Tibial nerve (tissue), 4 donors: ENCODE measurements at regions not wholly inside any gene's neighbourhood (a gene's known extent, or its start where the extent isn't known, plus 50 kb on each side); places are given as distances from the start of the nearest gene placed in this dataset.
A peak's percentile ranks its signal among the peaks of the same experiment; 100 is the strongest.

Source experiments
- DNase-seq, 2 donors: peaks; one replicate each; pipeline ENCODE4 v3.0.0-alpha.2; 2019; ENCODE audit warnings: low spot score in 2 of 2
- H3K27ac ChIP-seq, 4 donors: fragments of 200-600 bp; sonication (generic) in 3 of 4; one replicate each; pipeline ENCODE4 v1.5.1; 2017 to 2019; ENCODE audit warnings: mild to moderate bottlenecking in 1 of 4
- H3K27me3 ChIP-seq, 2 donors: fragments of 200-600 bp; sonication (generic) in 1 of 2; one replicate each; pipeline versions ENCODE4 v1.5.1 to v1.6.0; 2017 to 2019
- H3K36me3 ChIP-seq, 3 donors: fragments of 200-600 bp; sonication (generic); one replicate each; pipeline ENCODE4 v1.5.1; 2018 to 2019
- H3K4me1 ChIP-seq, 4 donors: fragments of 200-600 bp; sonication (generic) in 3 of 4; one replicate each; pipeline ENCODE4 v1.5.1; 2017 to 2019
- H3K4me3 ChIP-seq, 4 donors: fragments of 200-600 bp; sonication (generic) in 3 of 4; one replicate each; pipeline ENCODE4 v1.5.1; 2017 to 2019; ENCODE audit warnings: mild to moderate bottlenecking in 1 of 4, moderate library complexity in 1 of 4
- H3K9me3 ChIP-seq, 4 donors: fragments of 200-600 bp; sonication (generic) in 3 of 4; one replicate each; pipeline ENCODE4 v1.5.1; 2017 to 2019
- EP300 ChIP-seq, 2 donors: sonication (generic); formaldehyde crosslinking; IDR thresholded peaks; one replicate each; pipeline ENCODE4 v1.6.1; 2017; ENCODE audit warnings: antibody characterized with exemption in 2 of 2, mild to moderate bottlenecking in 1 of 2
- POLR2A ChIP-seq, 2 donors: fragments of 450-650 bp; IDR thresholded peaks; one replicate each; pipeline ENCODE4 v1.6.1; 2017; ENCODE audit warnings: antibody characterized with exemption in 2 of 2, mild to moderate bottlenecking in 2 of 2, moderate library complexity in 2 of 2
- WGBS, 2 donors: methylation state at CpG; one replicate each; pipeline ENCODE4 v1.1.5; 2018; 5-methylcytosine and 5-hydroxymethylcytosine counted together
- TF ChIP-seq, protein P1 (sequence below), 5 experiments: fragments of 200-600 bp in 3 of 5; fragments of 450-650 bp in 2 of 5; sonication (generic) in 3 of 5; IDR thresholded peaks; one replicate each; pipeline ENCODE4 v1.5.1; 2016 to 2019; ENCODE audit warnings: antibody characterized with exemption in 5 of 5, mild to moderate bottlenecking in 3 of 5, moderate library complexity in 2 of 5

DNA sequence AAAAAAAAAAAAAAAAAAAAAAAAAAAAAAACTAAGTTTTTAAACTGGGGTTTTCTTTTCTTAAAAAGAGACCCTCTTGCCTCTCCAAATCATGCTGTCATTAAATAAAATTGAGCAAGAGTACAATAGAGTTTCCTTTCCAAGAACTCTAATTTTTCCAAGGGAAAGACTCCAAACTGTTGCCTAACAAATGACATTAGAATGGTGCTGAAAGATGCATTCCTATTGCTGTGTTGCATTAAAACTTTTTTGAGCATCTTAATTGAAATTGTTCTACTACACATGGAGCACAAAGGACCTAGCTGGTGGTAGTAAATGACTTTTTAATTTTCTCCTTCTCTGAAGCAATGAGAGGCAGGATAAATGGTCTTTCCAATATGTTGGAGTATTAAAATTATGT is 469.1 kb upstream of the ARHGEF26 start:
- no peak for DNase-seq
- Histone ChIP-seq H3K36me3 (no peaks in the 10 kb centered on the region), H3K4me1 (no peaks in the 10 kb centered on the region), H3K27me3 (no peaks in the 10 kb centered on the region), H3K9me3 (no peaks in the 10 kb centered on the region), H3K27ac (no peak overlapping the region), H3K4me3 (no peak overlapping the region)
- TF ChIP-seq, protein P1, sequence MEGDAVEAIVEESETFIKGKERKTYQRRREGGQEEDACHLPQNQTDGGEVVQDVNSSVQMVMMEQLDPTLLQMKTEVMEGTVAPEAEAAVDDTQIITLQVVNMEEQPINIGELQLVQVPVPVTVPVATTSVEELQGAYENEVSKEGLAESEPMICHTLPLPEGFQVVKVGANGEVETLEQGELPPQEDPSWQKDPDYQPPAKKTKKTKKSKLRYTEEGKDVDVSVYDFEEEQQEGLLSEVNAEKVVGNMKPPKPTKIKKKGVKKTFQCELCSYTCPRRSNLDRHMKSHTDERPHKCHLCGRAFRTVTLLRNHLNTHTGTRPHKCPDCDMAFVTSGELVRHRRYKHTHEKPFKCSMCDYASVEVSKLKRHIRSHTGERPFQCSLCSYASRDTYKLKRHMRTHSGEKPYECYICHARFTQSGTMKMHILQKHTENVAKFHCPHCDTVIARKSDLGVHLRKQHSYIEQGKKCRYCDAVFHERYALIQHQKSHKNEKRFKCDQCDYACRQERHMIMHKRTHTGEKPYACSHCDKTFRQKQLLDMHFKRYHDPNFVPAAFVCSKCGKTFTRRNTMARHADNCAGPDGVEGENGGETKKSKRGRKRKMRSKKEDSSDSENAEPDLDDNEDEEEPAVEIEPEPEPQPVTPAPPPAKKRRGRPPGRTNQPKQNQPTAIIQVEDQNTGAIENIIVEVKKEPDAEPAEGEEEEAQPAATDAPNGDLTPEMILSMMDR (IDR thresholded peaks at IDR 0.05): no peak
- peak in 1 of 2 donors; percentile 28 for TF ChIP-seq EP300 (IDR thresholded peaks at IDR 0.05)

DNA sequence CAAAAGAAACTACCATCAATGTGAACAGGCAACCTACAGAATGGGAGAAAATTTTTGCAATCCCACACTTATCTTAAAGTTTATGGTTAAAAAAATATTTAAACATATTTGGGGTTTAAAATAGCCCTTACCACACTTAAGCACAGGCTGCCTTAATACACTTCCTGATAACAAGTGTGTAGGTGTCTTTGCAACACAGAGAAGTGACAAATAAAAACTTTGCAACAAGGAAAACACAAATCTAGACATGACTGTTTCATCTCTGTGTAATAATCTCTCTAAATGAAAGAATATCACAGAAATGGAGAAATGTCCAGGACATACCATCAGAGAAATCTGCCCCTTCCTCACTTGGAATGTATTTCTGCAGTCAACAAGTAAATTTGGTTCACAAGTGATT is 464.1 kb upstream of the ARHGEF26 start:
- TF ChIP-seq, protein P1 (IDR thresholded peaks at IDR 0.05): no peak
- TF ChIP-seq EP300 (IDR thresholded peaks at IDR 0.05) (no peak), POLR2A (IDR thresholded peaks at IDR 0.05) (no peak)
- no peaks in the 10 kb centered on the region for H3K36me3 ChIP-seq
- no peaks in the 10 kb centered on the region for H3K27me3 ChIP-seq
- H3K27ac ChIP-seq: no peak overlapping the region
- DNase-seq: no peak
- no peaks in the 10 kb centered on the region for H3K4me1 ChIP-seq
- no peak overlapping the region for H3K4me3 ChIP-seq
- H3K9me3 ChIP-seq: peaks cover 0 to 4% (median 0%) of the 10 kb centered on the region in 4 donors

DNA sequence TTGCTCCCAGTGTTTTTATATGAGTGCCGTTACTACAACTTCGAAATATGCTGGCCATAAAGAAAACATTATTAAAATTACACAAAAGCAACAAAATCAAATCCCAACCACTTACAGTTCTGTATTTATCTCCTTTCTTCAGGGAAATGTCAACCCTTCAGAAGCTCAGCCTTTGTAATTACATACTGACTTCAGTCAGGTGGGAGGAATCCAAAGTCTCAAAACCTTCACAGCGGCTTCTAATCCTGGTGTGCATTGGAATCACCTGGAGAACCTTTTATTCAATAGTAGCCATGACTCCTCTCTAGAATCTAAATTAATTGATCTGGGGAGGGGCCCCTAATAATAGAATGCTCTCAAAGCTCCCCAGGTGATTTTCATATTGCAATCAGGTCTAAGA is 463.7 kb upstream of the ARHGEF26 start:
- no peak for DNase-seq
- no peaks in the 10 kb centered on the region for H3K36me3 ChIP-seq
- TF ChIP-seq EP300 (IDR thresholded peaks at IDR 0.05): no peak
- H3K27ac ChIP-seq: no peak overlapping the region
- H3K9me3 ChIP-seq: peaks cover 0 to 4% (median 0%) of the 10 kb centered on the region in 4 donors
- H3K4me3 ChIP-seq: no peak overlapping the region
- 85 to 88% methylated on average over 3 of the region's 3 CpGs for WGBS, 2 donors
- no peaks in the 10 kb centered on the region for H3K27me3 ChIP-seq
- H3K4me1 ChIP-seq: no peaks in the 10 kb centered on the region

DNA sequence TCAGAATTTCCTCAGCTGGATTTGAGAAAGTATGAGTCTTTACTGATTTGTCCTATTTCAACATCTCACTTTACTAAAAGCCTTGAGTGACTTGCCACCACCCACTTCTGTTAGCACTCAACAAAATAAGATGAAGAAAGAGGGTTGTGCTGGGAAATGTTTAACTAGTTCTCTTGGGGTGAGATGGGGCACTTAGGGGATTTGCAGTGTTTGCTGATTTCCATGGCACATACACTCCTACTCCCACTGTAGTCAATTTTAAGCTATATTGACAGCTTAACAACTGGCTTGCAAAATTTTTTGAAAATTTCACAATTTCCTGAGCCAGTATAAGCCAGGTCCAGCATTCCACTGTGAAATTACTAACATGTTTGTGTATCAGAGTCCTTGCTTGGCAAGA is 463.1 kb upstream of the ARHGEF26 start:
- H3K4me1 ChIP-seq: no peaks in the 10 kb centered on the region
- no peak overlapping the region for H3K4me3 ChIP-seq
- TF ChIP-seq, protein P1 (IDR thresholded peaks at IDR 0.05): no peak
- peak in 1 of 2 donors; percentile 46 for TF ChIP-seq EP300 (IDR thresholded peaks at IDR 0.05)
- no peak overlapping the region for H3K27ac ChIP-seq
- H3K36me3 ChIP-seq: no peaks in the 10 kb centered on the region
- DNase-seq: peak in 1 of 2 donors; percentile 12
- peaks cover 0 to 4% (median 0%) of the 10 kb centered on the region in 4 donors for H3K9me3 ChIP-seq
- H3K27me3 ChIP-seq: no peaks in the 10 kb centered on the region

DNA sequence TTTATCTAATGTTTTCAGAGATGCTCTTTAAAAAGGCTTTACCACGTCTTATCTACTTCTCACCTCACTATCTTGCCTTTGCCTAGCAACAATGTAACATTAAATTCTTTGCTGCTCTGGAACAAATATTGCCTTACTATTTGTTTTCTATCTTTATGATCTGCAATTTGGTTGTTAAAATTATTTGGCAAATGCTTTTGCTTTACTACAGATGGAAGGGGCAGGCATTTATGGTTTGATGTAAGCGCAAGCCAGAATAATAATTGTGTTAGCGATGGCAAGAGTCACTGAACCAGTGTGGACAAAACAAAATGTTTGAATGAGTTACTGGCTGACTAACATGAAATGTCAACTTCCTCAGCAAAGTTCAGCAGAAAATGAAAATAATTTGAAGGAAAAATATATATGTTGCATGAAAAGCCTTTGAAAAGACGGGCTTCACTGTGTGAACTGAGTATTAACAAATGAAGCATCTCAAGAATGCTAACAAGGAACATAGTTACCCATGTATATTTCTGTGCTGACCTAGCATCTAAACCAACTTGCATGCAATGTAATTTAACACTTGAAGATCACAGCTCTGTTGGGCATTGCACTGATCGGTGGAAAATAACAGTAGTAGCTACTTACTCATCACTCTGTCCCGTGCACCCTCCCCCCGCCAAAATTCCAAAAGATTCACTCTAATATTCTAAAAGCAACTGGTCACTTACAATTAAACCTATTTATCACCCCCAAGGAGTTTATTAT is 454.0 kb upstream of the ARHGEF26 start:
- no peak for DNase-seq
- no peaks in the 10 kb centered on the region for H3K27me3 ChIP-seq
- no peaks in the 10 kb centered on the region for H3K36me3 ChIP-seq
- no peak for TF ChIP-seq EP300 (IDR thresholded peaks at IDR 0.05)
- TF ChIP-seq, protein P1 (IDR thresholded peaks at IDR 0.05): no peak
- no peak for TF ChIP-seq POLR2A (IDR thresholded peaks at IDR 0.05)
- 54 to 55% methylated on average over 7 of the region's 7 CpGs for WGBS, 2 donors
- no peak overlapping the region for H3K4me3 ChIP-seq
- H3K4me1 ChIP-seq: no peaks in the 10 kb centered on the region
- H3K9me3 ChIP-seq: no peaks in the 10 kb centered on the region
- H3K27ac ChIP-seq: no peak overlapping the region

DNA sequence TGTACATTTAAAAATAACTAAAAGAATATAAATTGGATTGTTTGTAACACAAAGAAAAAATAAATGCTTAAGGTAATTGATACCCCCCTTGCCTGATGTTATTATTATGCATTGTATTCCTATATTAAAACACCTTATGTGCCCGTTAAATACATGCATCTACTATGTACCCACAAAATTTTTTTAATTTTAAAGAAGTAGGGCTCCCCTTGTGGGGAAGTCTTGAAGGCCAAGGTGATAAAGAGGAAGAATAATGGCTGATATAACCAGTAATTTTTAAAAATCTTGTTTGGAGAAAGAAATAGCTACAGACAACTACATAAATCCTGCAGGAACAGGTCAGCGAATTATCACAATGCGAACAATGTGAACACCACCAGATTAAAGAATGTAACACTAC is 451.7 kb upstream of the ARHGEF26 start:
- no peak for DNase-seq
- Histone ChIP-seq H3K4me1 (no peaks in the 10 kb centered on the region), H3K27me3 (no peaks in the 10 kb centered on the region), H3K27ac (no peak overlapping the region), H3K36me3 (no peaks in the 10 kb centered on the region), H3K4me3 (no peak overlapping the region), H3K9me3 (no peaks in the 10 kb centered on the region)
- TF ChIP-seq POLR2A (IDR thresholded peaks at IDR 0.05) (no peak), EP300 (IDR thresholded peaks at IDR 0.05) (no peak)
- TF ChIP-seq, protein P1 (IDR thresholded peaks at IDR 0.05): no peak
- WGBS, 2 donors: 78 to 94% methylated on average over 3 of the region's 3 CpGs
